ENCODE measurements at regions not wholly inside any gene's neighbourhood (a gene's known extent, or its start where the extent isn't known, plus 50 kb on each side); places are given as distances from the start of the nearest gene placed in this dataset.
"Not testable (repeated sequence)": the region's sequence is repeated elsewhere in the genome, so short reads cannot be mapped to it uniquely, and the experiment has no call there.

DNA sequence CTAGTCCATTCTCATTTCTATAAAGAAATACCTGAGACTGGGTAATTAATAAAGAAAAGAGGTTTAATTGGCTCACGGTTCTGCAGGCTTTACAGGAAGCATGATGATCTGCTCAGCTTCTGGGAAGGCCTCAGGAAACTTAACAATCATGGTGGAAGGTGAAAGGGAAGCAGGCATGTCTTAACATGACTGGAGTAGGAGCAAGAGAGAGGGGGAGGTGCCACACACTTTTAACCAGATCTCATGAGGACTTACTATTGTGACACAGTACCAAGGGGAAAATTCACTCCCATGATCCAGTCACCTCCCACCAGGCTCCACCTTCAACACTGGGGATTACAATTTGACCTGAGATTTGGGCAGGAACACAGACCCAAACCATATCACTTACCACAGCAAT, 310.1 kb downstream of the SH3GL2 start:
- intact Hi-C loops (cut with micrococcal nuclease), result not testable (repeated sequence)

DNA sequence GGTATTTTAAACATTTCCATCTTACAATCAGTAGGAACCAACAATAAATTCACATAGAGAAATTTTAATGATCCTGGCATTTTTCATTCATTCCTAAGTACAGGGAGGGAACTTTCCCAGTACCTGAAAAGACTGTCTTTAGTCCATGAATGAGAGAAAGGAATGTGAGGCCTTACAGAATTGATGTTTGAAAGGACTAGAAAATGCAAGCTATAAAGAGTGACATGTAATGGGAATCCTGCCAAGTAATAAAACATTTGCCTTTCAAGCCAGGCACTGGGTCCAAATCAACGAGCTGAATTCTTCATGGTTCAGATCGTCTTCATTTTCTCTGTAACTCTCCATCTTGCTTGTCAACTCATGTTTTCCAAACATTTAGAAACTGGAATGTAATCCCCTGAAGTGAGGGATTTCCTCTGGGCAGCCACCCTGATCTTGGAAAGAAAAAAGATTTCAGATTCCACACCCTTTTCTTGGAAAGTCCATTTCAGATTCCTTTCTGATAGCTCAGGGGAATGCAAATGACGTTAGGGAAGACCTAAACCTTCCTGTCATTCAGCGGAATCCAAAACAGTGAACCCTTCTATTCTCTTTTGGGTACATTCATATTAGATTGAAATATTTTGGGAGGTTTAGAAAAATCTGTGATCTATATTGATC, 315.8 kb downstream of the SH3GL2 start:
- intact Hi-C loops (cut with micrococcal nuclease), result no loop called here

- intact Hi-C loops (cut with micrococcal nuclease), result loop anchor here (5.0 kb wide), 1 partner anchor 48 kb away; no protein-coding TSS in a partner anchor
These were observed 321.7 kb downstream of the SH3GL2 start for GRCh38 chr9:17900606-17901005.

GRCh38 chr9:17905366-17905765, 326.5 kb downstream of the SH3GL2 start:
- intact Hi-C loops (cut with micrococcal nuclease), result no loop called here

GRCh38 chr9:17905781-17906175, 326.9 kb downstream of the SH3GL2 start:
- intact Hi-C loops (cut with micrococcal nuclease), result no loop called here

DNA sequence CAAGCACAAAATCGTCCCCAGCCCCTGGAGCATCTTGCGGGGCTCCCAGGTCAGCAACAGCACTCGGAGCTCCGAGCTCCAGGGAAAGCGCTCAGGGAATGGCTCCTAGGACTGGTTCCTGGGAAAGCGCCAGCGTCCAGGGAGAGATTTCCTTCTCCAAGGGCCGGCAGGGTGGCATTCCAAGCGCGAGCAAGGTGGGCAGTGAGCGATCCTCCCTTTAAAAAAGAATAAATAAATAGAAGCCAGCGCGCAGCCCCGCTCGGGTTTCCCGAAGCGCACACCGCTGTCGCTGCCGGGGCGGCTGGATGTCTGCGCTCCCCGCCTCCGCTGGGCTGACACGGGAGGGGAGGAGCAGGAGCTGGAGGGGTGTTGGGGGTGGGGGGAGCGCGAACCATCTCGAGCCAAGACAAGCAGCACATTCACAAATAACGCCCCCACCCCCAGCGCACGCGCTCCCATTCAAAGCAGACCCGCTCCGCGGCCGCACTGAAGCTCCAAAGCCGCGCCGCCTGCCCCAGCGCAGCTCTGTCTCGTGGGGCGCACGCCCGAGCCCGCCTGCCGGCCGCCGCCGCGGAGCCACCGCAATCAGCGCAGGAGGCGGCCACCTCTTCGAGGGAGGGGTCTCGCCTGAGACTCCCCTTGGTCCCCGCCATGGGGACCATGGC, 327.4 kb downstream of the SH3GL2 start:
- intact Hi-C loops (cut with micrococcal nuclease), result no loop called here

GRCh38 chr9:17906841-17907778, 328.2 kb downstream of the SH3GL2 start:
- intact Hi-C loops (cut with micrococcal nuclease), result no loop called here

- intact Hi-C loops (cut with micrococcal nuclease), result no loop called here
These were observed 329.1 kb downstream of the SH3GL2 start for GRCh38 chr9:17907779-17908508.

- intact Hi-C loops (cut with micrococcal nuclease), result no loop called here
These were observed 347.4 kb downstream of the SH3GL2 start for GRCh38 chr9:17926246-17926645.

GRCh38 chr9:17927616-17928015, 348.8 kb downstream of the SH3GL2 start:
- intact Hi-C loops (cut with micrococcal nuclease), result no loop called here

DNA sequence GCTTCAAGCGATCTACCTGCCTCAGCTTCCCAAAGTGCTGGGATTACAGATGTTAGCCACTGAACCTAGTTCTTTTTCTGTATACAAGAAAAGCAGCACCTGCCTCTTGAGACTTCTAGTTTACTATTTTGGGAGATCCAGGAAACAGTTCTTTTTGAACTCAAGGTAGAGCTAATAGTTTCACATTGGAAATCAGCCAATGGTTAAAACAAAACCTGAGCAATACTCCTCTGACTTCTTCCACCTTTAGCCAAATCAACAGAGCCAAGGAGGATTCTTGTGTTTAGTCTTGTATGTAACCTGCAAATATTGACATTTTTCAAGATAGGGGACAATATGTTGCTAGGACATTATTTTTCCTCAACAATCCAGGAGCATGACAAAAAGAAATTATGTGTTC, 349.4 kb downstream of the SH3GL2 start:
- intact Hi-C loops (cut with micrococcal nuclease), result no loop called here

GRCh38 chr9:17928768-17929167, 349.9 kb downstream of the SH3GL2 start:
- intact Hi-C loops (cut with micrococcal nuclease), result no loop called here

- intact Hi-C loops (cut with micrococcal nuclease), result no loop called here
These were observed 350.6 kb downstream of the SH3GL2 start for GRCh38 chr9:17929506-17929905.

DNA sequence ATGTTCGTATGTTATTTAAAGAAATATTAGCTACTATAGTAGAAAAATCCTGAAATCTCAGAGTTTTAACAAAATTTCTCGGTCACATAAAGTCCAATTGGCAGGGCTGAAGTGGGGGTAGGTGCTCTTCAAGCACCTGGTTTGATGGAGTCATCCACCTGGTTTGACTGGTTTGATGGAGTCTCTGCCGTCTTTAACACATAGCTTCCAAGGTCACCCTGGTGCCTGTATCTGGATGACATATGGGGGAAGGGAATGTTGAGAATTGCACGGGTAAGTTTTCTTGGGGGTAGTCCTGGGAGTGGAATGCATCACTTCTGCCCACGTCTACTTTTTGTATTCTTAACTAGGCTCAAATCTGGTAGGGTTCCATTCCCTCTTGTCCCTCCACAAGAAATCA, 351.2 kb downstream of the SH3GL2 start:
- intact Hi-C loops (cut with micrococcal nuclease), result no loop called here

DNA sequence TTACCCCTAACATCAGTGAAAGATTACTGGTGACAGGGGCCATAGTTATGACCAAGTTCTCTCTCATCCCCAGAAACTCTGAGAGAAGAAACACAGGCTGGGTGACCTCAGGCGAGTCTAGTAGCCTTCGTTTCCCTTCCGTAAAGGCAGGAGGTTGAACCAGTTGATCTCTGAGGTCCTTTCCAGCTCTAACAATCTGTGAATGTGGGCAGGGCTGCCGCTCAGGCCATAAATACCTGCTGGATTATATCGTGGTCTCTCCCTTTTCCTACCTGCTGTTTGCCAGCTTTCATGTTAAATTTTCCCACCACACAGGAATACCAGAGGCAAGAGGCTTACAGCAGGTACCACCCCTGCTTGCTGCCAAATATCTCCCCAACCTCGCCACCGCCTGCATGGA, 357.5 kb downstream of the SH3GL2 start:
- intact Hi-C loops (cut with micrococcal nuclease), result no loop called here

DNA sequence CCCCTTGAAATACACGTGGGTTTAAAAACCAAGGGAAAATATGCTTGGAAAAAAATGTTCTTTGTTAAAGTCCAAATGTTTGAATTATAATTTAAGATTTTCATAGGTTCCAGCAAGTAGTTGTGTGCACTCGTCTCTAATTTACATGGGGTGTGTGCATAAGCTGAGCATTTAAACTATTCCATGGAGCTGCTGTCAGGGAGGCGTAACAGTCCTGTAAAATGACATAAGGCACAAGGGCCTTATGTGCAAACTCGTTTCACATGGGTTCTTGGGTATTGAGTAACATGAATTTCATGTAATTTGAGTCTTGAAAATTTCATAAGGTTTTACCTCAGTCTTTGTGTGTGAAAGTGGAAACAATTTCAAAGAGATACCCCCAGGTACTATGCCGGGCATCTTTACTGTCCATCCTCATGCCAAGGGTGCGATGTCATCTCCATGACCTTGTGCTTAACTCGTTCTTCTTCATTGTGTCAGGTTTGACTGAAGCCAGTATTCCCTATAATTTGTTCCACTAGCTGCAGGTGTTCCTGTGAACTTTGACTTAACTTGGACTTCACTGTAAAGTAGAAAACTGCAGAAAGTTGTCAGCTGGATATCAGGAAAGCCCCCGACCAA, 359.3 kb downstream of the SH3GL2 start:
- intact Hi-C loops (cut with micrococcal nuclease), result no loop called here

DNA sequence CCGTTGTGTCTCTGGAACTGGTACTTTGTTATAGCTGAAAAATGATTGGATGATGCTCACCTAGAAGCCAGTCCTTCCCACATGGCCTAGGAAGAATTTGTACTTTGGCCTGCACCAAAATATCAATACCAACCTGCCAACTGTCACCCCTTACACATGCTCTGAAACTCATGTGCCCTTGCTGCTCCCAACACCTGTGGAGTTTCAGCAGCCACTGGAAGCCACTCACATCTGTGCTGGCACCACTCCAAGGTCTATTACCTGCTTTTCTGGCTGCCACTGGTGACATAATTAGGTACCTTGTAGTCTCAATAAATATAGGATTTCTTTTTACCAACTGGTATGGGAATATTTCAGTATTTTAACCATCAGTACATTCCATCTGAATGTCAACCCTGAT, 363.6 kb downstream of the SH3GL2 start:
- intact Hi-C loops (cut with micrococcal nuclease), result no loop called here

DNA sequence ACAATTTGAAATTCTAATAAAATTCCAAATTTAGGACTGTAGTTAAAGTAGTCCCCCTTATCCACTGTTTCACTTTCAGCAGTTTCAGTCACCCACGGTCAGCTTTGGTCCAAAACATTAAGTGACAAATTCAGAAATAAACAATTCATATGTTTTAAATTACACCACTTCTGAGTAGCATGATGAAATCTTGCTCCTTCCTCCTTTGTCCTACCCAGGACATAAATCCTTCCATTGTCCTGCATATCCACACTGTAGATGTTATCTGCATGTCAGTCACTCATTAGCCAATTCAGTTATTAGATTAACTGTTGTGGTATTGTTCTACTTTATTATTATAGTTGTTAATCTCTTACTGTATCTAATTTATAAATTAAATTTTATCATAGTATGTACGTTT, 376.5 kb downstream of the SH3GL2 start:
- intact Hi-C loops (cut with micrococcal nuclease), result no loop called here

DNA sequence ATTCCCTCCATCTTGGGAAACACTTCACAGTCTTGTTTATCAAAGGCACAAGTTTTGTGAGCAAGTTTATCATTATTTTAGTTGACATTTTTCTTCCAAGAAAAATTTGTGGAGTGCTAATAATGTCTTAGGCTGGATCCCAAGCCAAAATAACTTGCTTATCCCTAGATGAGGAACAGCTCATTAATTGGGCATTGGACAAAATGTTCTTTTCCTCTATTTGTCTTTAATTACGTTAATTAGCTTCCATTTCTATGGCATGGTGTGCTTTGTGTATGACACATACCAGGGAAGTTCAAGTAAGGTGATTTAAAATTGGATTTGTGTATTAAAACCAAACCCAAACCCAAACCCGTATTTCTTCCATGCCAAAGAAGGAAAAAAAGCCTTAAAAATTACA, 379.5 kb downstream of the SH3GL2 start:
- intact Hi-C loops (cut with micrococcal nuclease), result no loop called here

- intact Hi-C loops (cut with micrococcal nuclease), result no loop called here
These were observed 383.9 kb downstream of the SH3GL2 start for GRCh38 chr9:17962747-17963146.

DNA sequence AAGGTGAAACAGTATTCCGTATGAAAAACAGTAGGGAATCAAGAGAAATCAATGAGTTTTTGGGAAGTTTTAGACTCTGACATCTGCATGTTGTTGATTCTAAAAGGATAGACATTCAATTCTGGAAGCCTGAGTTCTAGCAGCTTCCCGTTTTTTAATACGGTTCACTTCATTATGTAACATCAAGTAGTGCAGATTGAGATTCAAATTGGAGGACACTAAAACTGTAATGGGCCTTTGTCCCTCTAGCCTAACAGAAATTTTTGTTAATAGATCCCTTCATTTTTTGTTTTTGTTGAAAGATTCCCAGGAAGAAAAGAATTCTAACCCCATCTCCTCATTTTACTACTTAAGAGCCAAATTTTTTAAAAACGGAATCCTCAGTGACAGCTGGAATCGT, 384.6 kb downstream of the SH3GL2 start:
- intact Hi-C loops (cut with micrococcal nuclease), result no loop called here
